ENCODE measurements at regions not wholly inside any gene's neighbourhood (a gene's known extent, or its start where the extent isn't known, plus 50 kb on each side); places are given as distances from the start of the nearest gene placed in this dataset.

GRCh38 chr4:158025131-158025530 lies 147.7 kb downstream of the GASK1B start:
- DNase-seq (ENCODE audit: low read depth) (peak; percentile 86), FAIRE-seq (peak; percentile 85)
- Histone ChIP-seq H3K36me3 (ENCODE audit: control insufficient read depth, insufficient read depth, low read length) (no peaks in the 10 kb centered on the region), H3K27me3 (ENCODE audit: control insufficient read depth, insufficient read depth, low read length) (no peaks in the 10 kb centered on the region), H3K4me3 (ENCODE audit: low read depth, low read length) (no peak overlapping the region)
- no peak for TF ChIP-seq CTCF (IDR thresholded peaks at IDR 0.05; ENCODE audit: insufficient read depth, low read length, severe bottlenecking)

- no peak for TF ChIP-seq CTCF (IDR thresholded peaks at IDR 0.05; ENCODE audit: insufficient read depth, low read length, severe bottlenecking)
- Histone ChIP-seq H3K4me3 (ENCODE audit: low read depth, low read length) (no peak overlapping the region), H3K36me3 (ENCODE audit: control insufficient read depth, insufficient read depth, low read length) (no peaks in the 10 kb centered on the region), H3K27me3 (ENCODE audit: control insufficient read depth, insufficient read depth, low read length) (no peaks in the 10 kb centered on the region)
- FAIRE-seq (no peak), DNase-seq (ENCODE audit: low read depth) (peak; percentile 92)
Observed at GRCh38 chr4:158020734-158021346, 152.0 kb downstream of the GASK1B start.

GRCh38 chr4:158020176-158020575 lies 152.6 kb downstream of the GASK1B start:
- DNase-seq (ENCODE audit: low read depth) (peak; percentile 84), FAIRE-seq (no peak)
- no peak for TF ChIP-seq CTCF (IDR thresholded peaks at IDR 0.05; ENCODE audit: insufficient read depth, low read length, severe bottlenecking)
- H3K27me3 ChIP-seq (ENCODE audit: control insufficient read depth, insufficient read depth, low read length) = no peaks in the 10 kb centered on the region
- H3K4me3 ChIP-seq (ENCODE audit: low read depth, low read length) = no peak overlapping the region
- H3K36me3 ChIP-seq (ENCODE audit: control insufficient read depth, insufficient read depth, low read length) = no peaks in the 10 kb centered on the region

- Histone ChIP-seq H3K4me3 (ENCODE audit: low read depth, low read length) (no peak overlapping the region), H3K27me3 (ENCODE audit: control insufficient read depth, insufficient read depth, low read length) (no peaks in the 10 kb centered on the region), H3K36me3 (ENCODE audit: control insufficient read depth, insufficient read depth, low read length) (no peaks in the 10 kb centered on the region)
- TF ChIP-seq CTCF (IDR thresholded peaks at IDR 0.05; ENCODE audit: insufficient read depth, low read length, severe bottlenecking) = no peak
- no peak for DNase-seq (ENCODE audit: low read depth)
- FAIRE-seq = no peak
Observed at GRCh38 chr4:158018831-158019230, 154.0 kb downstream of the GASK1B start.

GRCh38 chr4:158018221-158018830 lies 154.5 kb downstream of the GASK1B start:
- no peak for TF ChIP-seq CTCF (IDR thresholded peaks at IDR 0.05; ENCODE audit: insufficient read depth, low read length, severe bottlenecking)
- Histone ChIP-seq H3K36me3 (ENCODE audit: control insufficient read depth, insufficient read depth, low read length) (no peaks in the 10 kb centered on the region), H3K4me3 (ENCODE audit: low read depth, low read length) (no peak overlapping the region), H3K27me3 (ENCODE audit: control insufficient read depth, insufficient read depth, low read length) (no peaks in the 10 kb centered on the region)
- FAIRE-seq (no peak), DNase-seq (ENCODE audit: low read depth) (no peak)

GRCh38 chr4:158016511-158016910 lies 156.3 kb downstream of the GASK1B start:
- no peaks in the 10 kb centered on the region for H3K36me3 ChIP-seq (ENCODE audit: control insufficient read depth, insufficient read depth, low read length)
- H3K4me3 ChIP-seq (ENCODE audit: low read depth, low read length) = no peak overlapping the region
- DNase-seq (ENCODE audit: low read depth) (peak; percentile 17), FAIRE-seq (no peak)
- no peak for TF ChIP-seq CTCF (IDR thresholded peaks at IDR 0.05; ENCODE audit: insufficient read depth, low read length, severe bottlenecking)
- no peaks in the 10 kb centered on the region for H3K27me3 ChIP-seq (ENCODE audit: control insufficient read depth, insufficient read depth, low read length)

Data from bronchial epithelial cell (primary cell).